Neural progenitor cell (in vitro differentiated cells): ENCODE measurements at regions not wholly inside any gene's neighbourhood (a gene's known extent, or its start where the extent isn't known, plus 50 kb on each side); places are given as distances from the start of the nearest gene placed in this dataset.

Experiments
- EZH2 ChIP-seq: fragments of 200-600 bp; sonication (generic); IDR thresholded peaks from 2 replicates; pipeline ENCODE4 v1.6.1; 2017; ENCODE audit warnings: antibody characterized with exemption, mild to moderate bottlenecking, moderate library complexity
- TF ChIP-seq, protein P1 (sequence below): fragments of 200-600 bp; sonication (generic); IDR thresholded peaks from 2 replicates; pipeline ENCODE4 v1.5.1; 2017; ENCODE audit warnings: antibody characterized with exemption, mild to moderate bottlenecking

DNA sequence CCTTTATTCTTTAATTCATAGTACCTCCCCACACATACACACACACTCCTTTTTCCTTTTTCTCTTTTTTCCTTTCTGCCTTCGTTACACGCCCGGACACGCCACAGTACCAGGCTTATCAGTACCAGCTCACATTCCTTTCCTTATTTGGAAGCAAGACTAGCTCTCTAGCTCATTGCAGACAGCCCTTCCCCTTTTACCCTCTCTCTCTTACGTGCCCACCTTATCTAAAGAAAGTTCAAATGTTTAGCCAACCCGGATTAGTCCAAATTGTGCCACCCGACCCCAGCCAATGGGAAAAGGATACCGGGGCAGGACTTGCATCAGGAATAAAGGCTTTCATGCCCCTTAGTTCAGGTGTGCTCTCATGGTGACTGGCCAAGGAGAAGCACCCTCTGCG is 194.7 kb upstream of the VCX3A start:
- TF ChIP-seq EZH2 = no peak
- TF ChIP-seq, protein P1, sequence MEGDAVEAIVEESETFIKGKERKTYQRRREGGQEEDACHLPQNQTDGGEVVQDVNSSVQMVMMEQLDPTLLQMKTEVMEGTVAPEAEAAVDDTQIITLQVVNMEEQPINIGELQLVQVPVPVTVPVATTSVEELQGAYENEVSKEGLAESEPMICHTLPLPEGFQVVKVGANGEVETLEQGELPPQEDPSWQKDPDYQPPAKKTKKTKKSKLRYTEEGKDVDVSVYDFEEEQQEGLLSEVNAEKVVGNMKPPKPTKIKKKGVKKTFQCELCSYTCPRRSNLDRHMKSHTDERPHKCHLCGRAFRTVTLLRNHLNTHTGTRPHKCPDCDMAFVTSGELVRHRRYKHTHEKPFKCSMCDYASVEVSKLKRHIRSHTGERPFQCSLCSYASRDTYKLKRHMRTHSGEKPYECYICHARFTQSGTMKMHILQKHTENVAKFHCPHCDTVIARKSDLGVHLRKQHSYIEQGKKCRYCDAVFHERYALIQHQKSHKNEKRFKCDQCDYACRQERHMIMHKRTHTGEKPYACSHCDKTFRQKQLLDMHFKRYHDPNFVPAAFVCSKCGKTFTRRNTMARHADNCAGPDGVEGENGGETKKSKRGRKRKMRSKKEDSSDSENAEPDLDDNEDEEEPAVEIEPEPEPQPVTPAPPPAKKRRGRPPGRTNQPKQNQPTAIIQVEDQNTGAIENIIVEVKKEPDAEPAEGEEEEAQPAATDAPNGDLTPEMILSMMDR = no peak
